Esophagus squamous epithelium (tissue), 4 donors: ENCODE measurements at regions not wholly inside any gene's neighbourhood (a gene's known extent, or its start where the extent isn't known, plus 50 kb on each side); places are given as distances from the start of the nearest gene placed in this dataset.

Experiments used
- POLR2A ChIP-seq, 4 donors: fragments of 450-650 bp; IDR thresholded peaks; one replicate each; pipeline ENCODE4 v1.6.1; 2017; ENCODE audit warnings: antibody characterized with exemption in 4 of 4, mild to moderate bottlenecking in 4 of 4, moderate library complexity in 3 of 4
- TF ChIP-seq, protein P1 (sequence below), 6 experiments: fragments of 450-650 bp in 4 of 6; fragments of 200-600 bp in 2 of 6; sonication (generic) in 2 of 6; IDR thresholded peaks; one replicate each; pipeline ENCODE4 v1.5.1; 2016 to 2019; ENCODE audit warnings: antibody characterized with exemption in 6 of 6, mild to moderate bottlenecking in 4 of 6, moderate library complexity in 4 of 6

DNA sequence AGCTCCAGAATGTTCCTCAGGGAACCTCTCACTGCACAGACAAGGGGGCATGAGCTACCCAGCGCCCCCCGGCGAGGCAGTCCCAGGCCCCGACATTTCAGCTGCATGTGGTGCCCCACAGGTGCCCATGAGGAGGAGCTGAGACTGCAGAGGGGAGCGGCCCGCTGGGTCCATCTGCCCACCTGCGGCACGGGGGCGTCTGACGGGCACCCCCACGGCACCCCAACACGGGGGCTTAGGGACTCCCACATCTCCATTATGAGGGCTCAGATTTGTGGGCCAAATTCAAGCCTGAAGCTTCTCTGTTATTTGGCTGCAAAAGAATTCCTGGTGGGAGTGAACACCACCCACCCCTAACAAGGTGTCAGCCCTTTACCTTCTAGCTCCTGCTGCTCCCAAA lies 258.4 kb downstream of the UACA start:
- TF ChIP-seq, protein P1, sequence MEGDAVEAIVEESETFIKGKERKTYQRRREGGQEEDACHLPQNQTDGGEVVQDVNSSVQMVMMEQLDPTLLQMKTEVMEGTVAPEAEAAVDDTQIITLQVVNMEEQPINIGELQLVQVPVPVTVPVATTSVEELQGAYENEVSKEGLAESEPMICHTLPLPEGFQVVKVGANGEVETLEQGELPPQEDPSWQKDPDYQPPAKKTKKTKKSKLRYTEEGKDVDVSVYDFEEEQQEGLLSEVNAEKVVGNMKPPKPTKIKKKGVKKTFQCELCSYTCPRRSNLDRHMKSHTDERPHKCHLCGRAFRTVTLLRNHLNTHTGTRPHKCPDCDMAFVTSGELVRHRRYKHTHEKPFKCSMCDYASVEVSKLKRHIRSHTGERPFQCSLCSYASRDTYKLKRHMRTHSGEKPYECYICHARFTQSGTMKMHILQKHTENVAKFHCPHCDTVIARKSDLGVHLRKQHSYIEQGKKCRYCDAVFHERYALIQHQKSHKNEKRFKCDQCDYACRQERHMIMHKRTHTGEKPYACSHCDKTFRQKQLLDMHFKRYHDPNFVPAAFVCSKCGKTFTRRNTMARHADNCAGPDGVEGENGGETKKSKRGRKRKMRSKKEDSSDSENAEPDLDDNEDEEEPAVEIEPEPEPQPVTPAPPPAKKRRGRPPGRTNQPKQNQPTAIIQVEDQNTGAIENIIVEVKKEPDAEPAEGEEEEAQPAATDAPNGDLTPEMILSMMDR (IDR thresholded peaks at IDR 0.05): no peak
- TF ChIP-seq POLR2A (IDR thresholded peaks at IDR 0.05): no peak
